ENCODE measurements at regions not wholly inside any gene's neighbourhood (a gene's known extent, or its start where the extent isn't known, plus 50 kb on each side); places are given as distances from the start of the nearest gene placed in this dataset.
"Not testable (repeated sequence)": the region's sequence is repeated elsewhere in the genome, so short reads cannot be mapped to it uniquely, and the experiment has no call there.

- DNase-seq = not testable (repeated sequence)
These were observed 350.6 kb upstream of the NUPR2 start for GRCh38 chr7:56466607-56467525.

- DNase-seq = no peak
These were observed 333.5 kb upstream of the NUPR2 start for GRCh38 chr7:56449762-56450161.

- no peak for DNase-seq
These were observed 331.9 kb upstream of the NUPR2 start for GRCh38 chr7:56447864-56448693.

GRCh38 chr7:56420528-56420927 is 304.3 kb upstream of the NUPR2 start:
- DNase-seq = not testable (repeated sequence)

GRCh38 chr7:56375173-56375572 is 259.0 kb upstream of the NUPR2 start:
- DNase-seq = no peak

- DNase-seq = not testable (repeated sequence)
These were observed 258.4 kb upstream of the NUPR2 start for GRCh38 chr7:56374666-56375065.

GRCh38 chr7:56373314-56373713 is 257.1 kb upstream of the NUPR2 start:
- DNase-seq = peak; percentile 79

GRCh38 chr7:56371792-56372191 is 255.6 kb upstream of the NUPR2 start:
- not testable (repeated sequence) for DNase-seq

- DNase-seq = not testable (repeated sequence)
These were observed 254.1 kb upstream of the NUPR2 start for GRCh38 chr7:56370208-56370872.

- DNase-seq = not testable (repeated sequence)
These were observed 251.7 kb upstream of the NUPR2 start for GRCh38 chr7:56367914-56368313.

GRCh38 chr7:56367411-56367810 is 251.2 kb upstream of the NUPR2 start:
- not testable (repeated sequence) for DNase-seq

- not testable (repeated sequence) for DNase-seq
These were observed 250.5 kb upstream of the NUPR2 start for GRCh38 chr7:56366701-56367100.

GRCh38 chr7:56352576-56352975 is 236.4 kb upstream of the NUPR2 start:
- not testable (repeated sequence) for DNase-seq

GRCh38 chr7:56351181-56351580 is 235.0 kb upstream of the NUPR2 start:
- not testable (repeated sequence) for DNase-seq

- not testable (repeated sequence) for DNase-seq
These were observed 232.1 kb upstream of the NUPR2 start for GRCh38 chr7:56348311-56348710.

GRCh38 chr7:56328327-56328726 is 212.1 kb upstream of the NUPR2 start:
- peak; percentile 53 for DNase-seq

- DNase-seq = no peak
These were observed 174.3 kb upstream of the NUPR2 start for GRCh38 chr7:56290548-56290947.

- no peak for DNase-seq
These were observed 171.4 kb upstream of the NUPR2 start for GRCh38 chr7:56287429-56288138.

GRCh38 chr7:56256108-56256507 is 139.9 kb upstream of the NUPR2 start:
- DNase-seq = no peak

- no peak for DNase-seq
These were observed 133.9 kb upstream of the NUPR2 start for GRCh38 chr7:56250135-56250534.

- DNase-seq = no peak
These were observed 113.4 kb upstream of the NUPR2 start for GRCh38 chr7:56229631-56230030.

- DNase-seq = no peak
These were observed 106.6 kb upstream of the NUPR2 start for GRCh38 chr7:56222866-56223265.
